HepG2 (cell line): ENCODE measurements at regions not wholly inside any gene's neighbourhood (a gene's known extent, or its start where the extent isn't known, plus 50 kb on each side); places are given as distances from the start of the nearest gene placed in this dataset.

Experiments
- ATAC-seq: fragments of 200-7000 bp; cut with Tn5 transposase; 3 replicates; pipeline ENCODE4 v1.9.1; 2020; ENCODE audit warnings: mild to moderate bottlenecking, moderate library complexity
- BruUV-seq: library from RNA; stranded (reverse); fragments of 400-500 nt; replicated peaks from 2 replicates; lab custom pipeline; 2021; lab: Mats Ljungman, UMichigan
- CTCF ChIA-PET: fragments of 300-600 bp; formaldehyde crosslinking; extraction: SDS; loops from one replicate; lab custom pipeline; 2021; ENCODE audit warnings: low total read pairs, inconsistent platforms, low intra/inter-chr PET ratio; lab: Yijun Ruan, JAX
- POLR2A ChIA-PET: fragments of 350-600 bp; sonication (Branson Sonifier 250); formaldehyde crosslinking; loops from one replicate; lab custom pipeline; 2020; ENCODE audit warnings: antibody characterized with exemption, inconsistent platforms; lab: Yijun Ruan, JAX
- DNase-seq: peaks from one replicate; pipeline ENCODE4 v3.0.0-alpha.2; 2015; ENCODE audit warnings: low spot score
- FAIRE-seq: peaks from 3 replicates; lab custom pipeline; 2011; peaks lifted over from hg19 to GRCh38; lab: Jason Lieb, UNC
- H2AFZ ChIP-seq: one replicate; pipeline ENCODE4 v1.6.1; 2011; ENCODE audit warnings: low read length, inconsistent platforms
- H3K27ac ChIP-seq: fragments of 300-600 bp; 3 replicates; pipeline ENCODE4 v1.8.0; 2011; ENCODE audit warnings: mixed run types, mild to moderate bottlenecking, mixed read lengths, low read length, inconsistent platforms; ENCODE audit not compliant: insufficient read depth; ENCODE audit errors: extremely low read length
- H3K27me3 ChIP-seq, 2 experiments: fragments of 200-600 bp in 1 of 2; 2 replicates in 1 of 2; 3 replicates in 1 of 2; pipeline versions ENCODE4 v1.6.0 to v1.8.0; 2011; ENCODE audit warnings: low read length in 2 of 2, mild to moderate bottlenecking in 2 of 2, moderate library complexity in 2 of 2, inconsistent platforms in 1 of 2; ENCODE audit not compliant: insufficient read depth in 2 of 2, control insufficient read depth in 1 of 2
- H3K36me3 ChIP-seq, 2 experiments: fragments of 200-600 bp in 1 of 2; replicated peaks in 1 of 2; 2 replicates in 1 of 2; 3 replicates in 1 of 2; pipeline versions ENCODE4 v1.5.1 to v1.8.0; 2011; ENCODE audit warnings: low read length in 2 of 2, inconsistent platforms in 1 of 2; ENCODE audit not compliant: insufficient read depth in 2 of 2, control insufficient read depth in 1 of 2
- H3K4me1 ChIP-seq: 2 replicates; pipeline ENCODE4 v1.5.1; 2012; ENCODE audit warnings: low read length, inconsistent platforms; ENCODE audit not compliant: insufficient read depth
- H3K4me2 ChIP-seq: 2 replicates; pipeline ENCODE4 v1.6.0; 2011; ENCODE audit warnings: low read depth, low read length, inconsistent platforms
- H3K4me3 ChIP-seq, 3 experiments: fragments of 200-600 bp in 1 of 3; sonication (generic), shearing (Covaris generic) in 1 of 3; replicated peaks in 1 of 3; 2 replicates each; pipeline ENCODE4 v1.5.1; 2011 to 2016; ENCODE audit warnings: low read length in 3 of 3, inconsistent platforms in 2 of 3, low read depth in 2 of 3, mild to moderate bottlenecking in 2 of 3, control low read depth in 1 of 3, mixed read lengths in 1 of 3; ENCODE audit not compliant: insufficient read depth in 1 of 3
- H3K79me2 ChIP-seq: one replicate; pipeline ENCODE4 v1.6.1; 2011; ENCODE audit warnings: low read length, inconsistent platforms; ENCODE audit not compliant: insufficient read depth
- H3K9ac ChIP-seq: 2 replicates; pipeline ENCODE4 v1.6.0; 2011; ENCODE audit warnings: mild to moderate bottlenecking, low read depth, low read length, inconsistent platforms; ENCODE audit not compliant: insufficient read depth
- H3K9me3 ChIP-seq: 2 replicates; pipeline ENCODE4 v1.5.1; 2012; ENCODE audit warnings: mild to moderate bottlenecking, low read length
- H4K20me1 ChIP-seq: 2 replicates; pipeline ENCODE4 v1.6.0; 2011; ENCODE audit warnings: inconsistent platforms, mild to moderate bottlenecking, low read length, moderate library complexity; ENCODE audit not compliant: insufficient read depth
- ATF1 ChIP-seq: IDR thresholded peaks from 2 replicates; pipeline ENCODE4 v1.6.1; 2016; ENCODE audit warnings: mild to moderate bottlenecking, control low read depth
- CREM ChIP-seq, 2 experiments: sonication (generic) in 1 of 2; formaldehyde crosslinking in 1 of 2; IDR thresholded peaks; 2 replicates each; pipeline versions ENCODE4 v1.4.0 to v1.6.1; 2016 to 2020; ENCODE audit warnings: antibody characterized with exemption in 1 of 2, mild to moderate bottlenecking in 1 of 2, missing genetic modification reagents in 1 of 2
- ISX ChIP-seq: sonication (generic); formaldehyde crosslinking; conservative IDR thresholded peaks from 2 replicates; pipeline ENCODE4 v1.5.0; 2020; ENCODE audit warnings: missing genetic modification reagents
- TCF12 ChIP-seq, 2 experiments: fragments of 450-650 bp in 1 of 2; sonication (generic) in 1 of 2; formaldehyde crosslinking in 1 of 2; IDR thresholded peaks; 2 replicates each; pipeline versions ENCODE4 v1.6.1 to v1.8.0; 2017 to 2022; ENCODE audit warnings: antibody characterized with exemption in 1 of 2, mild to moderate bottlenecking in 1 of 2, missing genetic modification reagents in 1 of 2, moderate library complexity in 1 of 2
- ZBTB21 ChIP-seq: sonication (generic); formaldehyde crosslinking; IDR thresholded peaks from 2 replicates; pipeline ENCODE4 v1.4.0; 2020; ENCODE audit warnings: missing genetic modification reagents
- ZBTB33 ChIP-seq: sonication (generic); formaldehyde crosslinking; IDR thresholded peaks from 2 replicates; pipeline ENCODE4 v1.4.0; 2020; ENCODE audit warnings: missing genetic modification reagents
- WGBS: methylation state at CpG from one replicate; pipeline ENCODE4 v1.1.6; 2017; ENCODE audit warnings: low lambda C conversion rate; 5-methylcytosine and 5-hydroxymethylcytosine counted together
- in situ Hi-C: cut with HindIII; loops from 2 replicates; pipeline ENCODE4 v1.10.0; 2017; ENCODE audit warnings: low pct_unique_long_range_greater_than_20kb; ENCODE audit not compliant: extremely low pct_ligation_motif_present
- intact Hi-C: fragments of 100-400 bp; cut with micrococcal nuclease; formaldehyde crosslinking; loops from one replicate; pipeline ENCODE4 v1.10.0; 2022; ENCODE audit not compliant: unreplicated experiment
- TF ChIP-seq, protein P1 (sequence below): sonication (generic); formaldehyde crosslinking; IDR thresholded peaks from 2 replicates; pipeline ENCODE4 v1.4.0; 2020; ENCODE audit warnings: missing genetic modification reagents
- TF ChIP-seq, protein P2 (sequence below): sonication (generic); formaldehyde crosslinking; conservative IDR thresholded peaks from 2 replicates; pipeline ENCODE4 v1.4.0; 2020; ENCODE audit warnings: missing genetic modification reagents

GRCh38 chr2:8003462-8004075, 678.3 kb upstream of the ID2 start:
- no peak overlapping the region for H3K27ac ChIP-seq
- POLR2A ChIA-PET, result no interaction called here

GRCh38 chr2:8004250-8004681, 677.6 kb upstream of the ID2 start:
- 16% methylated on average over 4 of the region's 4 CpGs for WGBS
- H3K4me2 ChIP-seq, result no peak overlapping the region
- BruUV-seq, result no TSS peak
- no peaks in the 10 kb centered on the region for H4K20me1 ChIP-seq
- no peak overlapping the region for H3K9ac ChIP-seq
- DNase-seq (no peak), FAIRE-seq (no peak), ATAC-seq (no peak)
- H3K27ac ChIP-seq, result no peak overlapping the region
- H3K79me2 ChIP-seq, result no peaks in the 10 kb centered on the region
- no peaks in the 10 kb centered on the region for H3K9me3 ChIP-seq
- POLR2A ChIA-PET, result no interaction called here
- no peaks in the 10 kb centered on the region for H3K36me3 ChIP-seq
- no peak overlapping the region for H3K4me3 ChIP-seq
- intact Hi-C loops (no loop called here), in situ Hi-C loops (no loop called here)
- H3K4me1 ChIP-seq, result peaks cover 14% of the 10 kb centered on the region; the same call in 1 of the 2 replicates
- H2AFZ ChIP-seq, result no peak overlapping the region
- peaks cover 0 to 4% of the 10 kb centered on the region in 2 experiments; a peak in 2 of 5 replicates for H3K27me3 ChIP-seq
- CTCF ChIA-PET, result no interaction called here
- TF ChIP-seq TCF12 (IDR thresholded peaks at IDR 0.05) (no peak), TCF12 (CRISPR knock-in tag; IDR thresholded peaks at IDR 0.05) (no peak), CREM (IDR thresholded peaks at IDR 0.05) (0 out of 2 replicates have a peak, but pooled peaks have one; percentile 19), CREM (CRISPR knock-in tag; IDR thresholded peaks at IDR 0.05) (no peak), ZBTB21 (CRISPR knock-in tag) (peak; percentile 51; the same call in 1 of the 2 replicates), ATF1 (CRISPR knock-in tag) (0 out of 2 replicates have a peak, but pooled peaks have one; percentile 21)
- TF ChIP-seq, protein P1, sequence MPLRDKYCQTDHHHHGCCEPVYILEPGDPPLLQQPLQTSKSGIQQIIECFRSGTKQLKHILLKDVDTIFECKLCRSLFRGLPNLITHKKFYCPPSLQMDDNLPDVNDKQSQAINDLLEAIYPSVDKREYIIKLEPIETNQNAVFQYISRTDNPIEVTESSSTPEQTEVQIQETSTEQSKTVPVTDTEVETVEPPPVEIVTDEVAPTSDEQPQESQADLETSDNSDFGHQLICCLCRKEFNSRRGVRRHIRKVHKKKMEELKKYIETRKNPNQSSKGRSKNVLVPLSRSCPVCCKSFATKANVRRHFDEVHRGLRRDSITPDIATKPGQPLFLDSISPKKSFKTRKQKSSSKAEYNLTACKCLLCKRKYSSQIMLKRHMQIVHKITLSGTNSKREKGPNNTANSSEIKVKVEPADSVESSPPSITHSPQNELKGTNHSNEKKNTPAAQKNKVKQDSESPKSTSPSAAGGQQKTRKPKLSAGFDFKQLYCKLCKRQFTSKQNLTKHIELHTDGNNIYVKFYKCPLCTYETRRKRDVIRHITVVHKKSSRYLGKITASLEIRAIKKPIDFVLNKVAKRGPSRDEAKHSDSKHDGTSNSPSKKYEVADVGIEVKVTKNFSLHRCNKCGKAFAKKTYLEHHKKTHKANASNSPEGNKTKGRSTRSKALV (CRISPR knock-in tag), result no peak
- TF ChIP-seq, protein P2, sequence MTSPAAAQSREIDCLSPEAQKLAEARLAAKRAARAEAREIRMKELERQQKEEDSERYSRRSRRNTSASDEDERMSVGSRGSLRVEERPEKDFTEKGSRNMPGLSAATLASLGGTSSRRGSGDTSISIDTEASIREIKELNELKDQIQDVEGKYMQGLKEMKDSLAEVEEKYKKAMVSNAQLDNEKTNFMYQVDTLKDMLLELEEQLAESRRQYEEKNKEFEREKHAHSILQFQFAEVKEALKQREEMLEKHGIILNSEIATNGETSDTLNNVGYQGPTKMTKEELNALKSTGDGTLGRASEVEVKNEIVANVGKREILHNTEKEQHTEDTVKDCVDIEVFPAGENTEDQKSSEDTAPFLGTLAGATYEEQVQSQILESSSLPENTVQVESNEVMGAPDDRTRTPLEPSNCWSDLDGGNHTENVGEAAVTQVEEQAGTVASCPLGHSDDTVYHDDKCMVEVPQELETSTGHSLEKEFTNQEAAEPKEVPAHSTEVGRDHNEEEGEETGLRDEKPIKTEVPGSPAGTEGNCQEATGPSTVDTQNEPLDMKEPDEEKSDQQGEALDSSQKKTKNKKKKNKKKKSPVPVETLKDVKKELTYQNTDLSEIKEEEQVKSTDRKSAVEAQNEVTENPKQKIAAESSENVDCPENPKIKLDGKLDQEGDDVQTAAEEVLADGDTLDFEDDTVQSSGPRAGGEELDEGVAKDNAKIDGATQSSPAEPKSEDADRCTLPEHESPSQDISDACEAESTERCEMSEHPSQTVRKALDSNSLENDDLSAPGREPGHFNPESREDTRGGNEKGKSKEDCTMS (CRISPR knock-in tag), result no peak

More at GRCh38 chr2:8003462-8004075, 678.3 kb upstream of the ID2 start:
- Histone ChIP-seq H3K27me3 (peaks cover 0 to 2% of the 10 kb centered on the region in 2 experiments; a peak in 1 of 5 replicates), H2AFZ (no peak overlapping the region), H3K79me2 (no peaks in the 10 kb centered on the region), H3K4me1 (peaks cover 14% of the 10 kb centered on the region; the same call in 1 of the 2 replicates), H3K36me3 (no peaks in the 10 kb centered on the region), H3K4me3 (no peak overlapping the region), H3K9ac (no peak overlapping the region)
- BruUV-seq, result no TSS peak
- 52% methylated on average over 11 of the region's 13 CpGs for WGBS
- in situ Hi-C loops, result no loop called here
- intact Hi-C loops, result no loop called here
- no peak for DNase-seq
- 0 out of 2 replicates have a peak, but pooled peaks have one; percentile 23 for TF ChIP-seq ZBTB33 (CRISPR knock-in tag)
- no peak for TF ChIP-seq ISX (CRISPR knock-in tag)
- TF ChIP-seq, all 625 proteins: peak for 1
- Histone ChIP-seq H3K4me2 (no peak overlapping the region), H4K20me1 (no peaks in the 10 kb centered on the region), H3K9me3 (no peaks in the 10 kb centered on the region)
- CTCF ChIA-PET, result no interaction called here
- ATAC-seq (peak; percentile 51; the same call in 2 of the 3 replicates), FAIRE-seq (no peak)
